IPS-15b (cell line): ENCODE measurements at regions not wholly inside any gene's neighbourhood (a gene's known extent, or its start where the extent isn't known, plus 50 kb on each side); places are given as distances from the start of the nearest gene placed in this dataset.

Source experiments
- H3K27me3 ChIP-seq: one replicate; pipeline ENCODE4 v1.6.1; 2013; ENCODE audit warnings: low read length; ENCODE audit not compliant: control insufficient read depth, insufficient read depth
- H3K36me3 ChIP-seq: one replicate; pipeline ENCODE4 v1.6.1; 2013; ENCODE audit warnings: low read length; ENCODE audit not compliant: control insufficient read depth, insufficient read depth
- H3K4me1 ChIP-seq: one replicate; pipeline ENCODE4 v1.6.1; 2013; ENCODE audit warnings: mild to moderate bottlenecking, low read length; ENCODE audit not compliant: control insufficient read depth, insufficient read depth
- H3K4me3 ChIP-seq: one replicate; pipeline ENCODE4 v1.5.1; 2013; ENCODE audit warnings: low read depth, low read length
- H3K9ac ChIP-seq: one replicate; pipeline ENCODE4 v1.6.1; 2013; ENCODE audit warnings: low read depth, mild to moderate bottlenecking, low read length
- H3K9me3 ChIP-seq: one replicate; pipeline ENCODE4 v1.6.1; 2013; ENCODE audit warnings: mild to moderate bottlenecking, low read length; ENCODE audit not compliant: control insufficient read depth, insufficient read depth

DNA sequence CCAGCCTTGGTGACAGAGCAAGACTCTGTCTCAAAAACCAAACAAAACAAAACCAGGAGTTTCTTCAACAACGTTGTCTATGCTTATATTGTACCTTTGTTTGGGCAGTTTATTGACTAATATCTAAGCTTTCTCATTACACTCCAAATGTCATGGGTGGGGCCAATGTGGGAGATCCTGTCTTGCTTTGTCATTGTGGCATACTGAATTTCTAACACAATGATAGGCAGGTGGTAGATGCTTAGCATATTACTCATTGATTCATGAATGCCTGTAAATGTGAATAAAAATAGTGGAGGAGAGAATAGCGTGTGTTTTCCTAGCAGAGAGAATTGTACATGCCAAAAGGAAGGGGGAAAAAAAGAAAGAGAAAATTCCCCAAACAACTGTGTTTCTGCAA lies 802.5 kb upstream of the EEF2KMT start:
- H3K9me3 ChIP-seq, result no peaks in the 10 kb centered on the region
- H3K36me3 ChIP-seq, result no peaks in the 10 kb centered on the region
- H3K4me3 ChIP-seq, result no peak overlapping the region
- no peaks in the 10 kb centered on the region for H3K4me1 ChIP-seq
- H3K9ac ChIP-seq, result no peak overlapping the region
- no peaks in the 10 kb centered on the region for H3K27me3 ChIP-seq

- H3K4me1 ChIP-seq, result no peaks in the 10 kb centered on the region
- no peak overlapping the region for H3K9ac ChIP-seq
- H3K9me3 ChIP-seq, result no peaks in the 10 kb centered on the region
- H3K27me3 ChIP-seq, result no peaks in the 10 kb centered on the region
- H3K4me3 ChIP-seq, result no peak overlapping the region
- H3K36me3 ChIP-seq, result no peaks in the 10 kb centered on the region
These were observed 798.4 kb upstream of the EEF2KMT start for GRCh38 chr16:5895976-5896375.

DNA sequence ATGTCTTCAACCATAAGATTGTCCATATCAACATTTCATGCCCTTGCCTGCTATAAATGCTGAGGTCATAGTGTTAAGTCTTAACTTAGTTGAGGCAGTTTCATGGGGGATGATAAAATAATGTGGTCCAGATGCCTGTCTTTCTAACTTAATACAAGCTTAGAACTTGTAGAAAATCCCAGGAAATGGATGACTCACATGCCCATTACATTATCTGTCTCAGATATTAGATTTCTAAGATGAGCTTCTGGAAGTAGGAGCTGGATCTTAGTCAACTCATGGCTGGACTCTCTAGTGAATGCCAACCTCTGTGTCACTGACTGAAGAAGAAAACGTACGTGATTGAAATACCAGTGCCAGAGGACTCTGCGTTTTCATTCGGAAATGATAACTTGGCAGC lies 797.5 kb upstream of the EEF2KMT start:
- H3K4me3 ChIP-seq, result no peak overlapping the region
- no peaks in the 10 kb centered on the region for H3K36me3 ChIP-seq
- no peak overlapping the region for H3K9ac ChIP-seq
- H3K27me3 ChIP-seq, result no peaks in the 10 kb centered on the region
- no peaks in the 10 kb centered on the region for H3K9me3 ChIP-seq
- H3K4me1 ChIP-seq, result no peaks in the 10 kb centered on the region

DNA sequence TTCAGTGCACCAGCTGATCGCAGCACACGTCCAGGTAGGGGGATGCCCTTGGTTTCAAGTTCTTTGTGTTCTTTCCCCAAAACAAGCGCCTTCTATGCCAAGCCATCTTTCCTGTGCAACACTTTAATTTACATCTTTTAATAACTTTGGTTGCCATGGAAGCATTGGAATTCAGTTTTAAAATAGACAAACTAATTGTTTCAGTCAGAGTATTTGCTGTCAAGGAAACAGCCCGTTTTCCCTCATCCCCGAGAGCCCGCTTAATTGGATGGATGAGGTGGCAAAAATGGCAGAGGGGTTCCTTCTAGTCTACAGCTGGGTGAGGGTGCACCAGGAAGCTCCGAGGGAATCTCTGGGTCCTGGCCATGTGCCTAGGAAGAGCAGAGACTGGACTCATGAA lies 793.7 kb upstream of the EEF2KMT start:
- H3K36me3 ChIP-seq, result no peaks in the 10 kb centered on the region
- no peaks in the 10 kb centered on the region for H3K4me1 ChIP-seq
- no peaks in the 10 kb centered on the region for H3K9me3 ChIP-seq
- H3K27me3 ChIP-seq, result no peaks in the 10 kb centered on the region
- H3K4me3 ChIP-seq, result no peak overlapping the region
- no peak overlapping the region for H3K9ac ChIP-seq

DNA sequence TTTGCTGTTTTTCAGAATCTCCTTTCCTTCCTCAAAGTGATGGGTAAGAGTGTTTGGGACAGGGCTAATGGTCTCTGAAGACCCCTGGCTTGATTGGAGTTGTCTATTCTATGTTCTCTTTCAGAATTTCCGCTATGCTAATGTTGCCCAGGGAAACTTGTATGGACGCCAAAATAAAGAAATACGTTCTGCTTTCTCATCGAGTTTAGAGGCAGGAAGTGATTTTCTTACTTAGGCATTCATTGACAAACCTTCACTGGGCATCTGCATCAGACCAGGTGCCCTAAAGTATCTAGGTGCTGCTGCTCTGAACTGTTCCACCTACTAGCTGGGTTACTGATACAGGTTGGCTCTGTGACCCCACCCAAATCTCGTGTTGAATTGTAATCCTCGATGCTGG lies 787.9 kb upstream of the EEF2KMT start:
- no peak overlapping the region for H3K4me3 ChIP-seq
- no peak overlapping the region for H3K9ac ChIP-seq
- H3K4me1 ChIP-seq, result no peaks in the 10 kb centered on the region
- H3K9me3 ChIP-seq, result no peaks in the 10 kb centered on the region
- H3K36me3 ChIP-seq, result no peaks in the 10 kb centered on the region
- no peaks in the 10 kb centered on the region for H3K27me3 ChIP-seq

GRCh38 chr16:5884996-5885395 lies 787.4 kb upstream of the EEF2KMT start:
- no peak overlapping the region for H3K9ac ChIP-seq
- no peak overlapping the region for H3K4me3 ChIP-seq
- H3K36me3 ChIP-seq, result no peaks in the 10 kb centered on the region
- no peaks in the 10 kb centered on the region for H3K27me3 ChIP-seq
- no peaks in the 10 kb centered on the region for H3K9me3 ChIP-seq
- H3K4me1 ChIP-seq, result no peaks in the 10 kb centered on the region

- no peak overlapping the region for H3K4me3 ChIP-seq
- no peaks in the 10 kb centered on the region for H3K36me3 ChIP-seq
- no peak overlapping the region for H3K9ac ChIP-seq
- no peaks in the 10 kb centered on the region for H3K9me3 ChIP-seq
- H3K4me1 ChIP-seq, result no peaks in the 10 kb centered on the region
- no peaks in the 10 kb centered on the region for H3K27me3 ChIP-seq
These were observed 786.7 kb upstream of the EEF2KMT start for GRCh38 chr16:5884339-5884738.

GRCh38 chr16:5882087-5882640 lies 784.6 kb upstream of the EEF2KMT start:
- H3K27me3 ChIP-seq, result no peaks in the 10 kb centered on the region
- no peaks in the 10 kb centered on the region for H3K36me3 ChIP-seq
- no peak overlapping the region for H3K9ac ChIP-seq
- no peak overlapping the region for H3K4me3 ChIP-seq
- no peaks in the 10 kb centered on the region for H3K9me3 ChIP-seq
- no peaks in the 10 kb centered on the region for H3K4me1 ChIP-seq

DNA sequence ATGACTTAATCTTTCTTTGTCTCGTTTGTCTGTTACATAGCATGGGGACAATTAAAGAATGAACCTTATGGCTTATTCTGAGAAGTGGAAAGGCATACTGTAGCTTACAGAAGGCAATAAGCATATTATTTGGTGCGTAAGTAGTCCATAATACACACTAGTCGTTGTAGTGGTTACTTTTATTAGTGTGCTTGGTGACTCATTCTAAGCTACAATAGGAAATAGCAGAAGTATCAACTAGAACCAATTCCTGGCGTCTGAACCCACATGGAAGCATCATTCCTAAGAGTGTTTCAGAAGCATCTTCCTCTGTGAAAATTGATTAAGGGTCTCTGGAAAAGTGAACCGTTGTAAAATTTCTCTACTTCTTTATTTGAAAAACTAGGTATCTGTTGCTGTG lies 777.8 kb upstream of the EEF2KMT start:
- no peak overlapping the region for H3K9ac ChIP-seq
- H3K9me3 ChIP-seq, result no peaks in the 10 kb centered on the region
- no peaks in the 10 kb centered on the region for H3K36me3 ChIP-seq
- H3K4me3 ChIP-seq, result no peak overlapping the region
- no peaks in the 10 kb centered on the region for H3K27me3 ChIP-seq
- peaks cover 19% of the 10 kb centered on the region for H3K4me1 ChIP-seq

- H3K27me3 ChIP-seq, result no peaks in the 10 kb centered on the region
- no peak overlapping the region for H3K9ac ChIP-seq
- H3K4me3 ChIP-seq, result no peak overlapping the region
- H3K9me3 ChIP-seq, result no peaks in the 10 kb centered on the region
- H3K36me3 ChIP-seq, result no peaks in the 10 kb centered on the region
- H3K4me1 ChIP-seq, result peaks cover 22% of the 10 kb centered on the region
These were observed 777.3 kb upstream of the EEF2KMT start for GRCh38 chr16:5874899-5875298.

DNA sequence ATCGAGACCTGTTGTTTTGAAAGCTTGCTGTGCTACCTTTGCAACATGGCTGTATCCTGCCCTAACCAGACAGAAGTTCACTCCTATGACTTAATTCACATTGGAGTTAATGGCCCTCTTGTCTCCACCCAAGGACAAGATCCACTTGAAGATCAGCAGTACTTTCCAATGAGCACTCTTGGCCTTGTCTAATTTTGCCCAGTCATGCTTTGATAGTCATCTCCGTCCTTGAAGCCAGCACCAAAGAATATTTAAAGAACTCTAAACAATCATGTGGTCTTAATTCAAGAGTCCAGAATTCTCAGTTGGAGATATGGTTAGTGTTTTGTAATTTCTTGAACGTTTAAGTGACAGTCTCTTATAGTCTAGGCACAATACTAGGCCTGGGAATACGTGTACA lies 775.6 kb upstream of the EEF2KMT start:
- Histone ChIP-seq H3K9me3 (no peaks in the 10 kb centered on the region), H3K9ac (no peak overlapping the region), H3K36me3 (no peaks in the 10 kb centered on the region), H3K4me3 (no peak overlapping the region), H3K4me1 (peaks cover 22% of the 10 kb centered on the region), H3K27me3 (no peaks in the 10 kb centered on the region)

GRCh38 chr16:5870886-5871691 lies 773.5 kb upstream of the EEF2KMT start:
- Histone ChIP-seq H3K4me1 (peaks cover 22% of the 10 kb centered on the region), H3K27me3 (no peaks in the 10 kb centered on the region), H3K9me3 (no peaks in the 10 kb centered on the region), H3K4me3 (no peak overlapping the region), H3K36me3 (no peaks in the 10 kb centered on the region), H3K9ac (no peak overlapping the region)
